Vagina (tissue), 2 donors: ENCODE measurements at regions not wholly inside any gene's neighbourhood (a gene's known extent, or its start where the extent isn't known, plus 50 kb on each side); places are given as distances from the start of the nearest gene placed in this dataset.

ENCODE experiments used
- POLR2A ChIP-seq, 2 donors: fragments of 450-650 bp; IDR thresholded peaks; one replicate each; pipeline ENCODE4 v1.6.1; 2017; ENCODE audit warnings: antibody characterized with exemption in 2 of 2, mild to moderate bottlenecking in 2 of 2, moderate library complexity in 2 of 2
- POLR2AphosphoS5 ChIP-seq, 2 donors: sonication (generic); formaldehyde crosslinking; IDR thresholded peaks; one replicate each; pipeline ENCODE4 v1.9.0; 2017; ENCODE audit warnings: antibody characterized with exemption in 2 of 2, mild to moderate bottlenecking in 2 of 2, low read depth in 1 of 2; ENCODE audit not compliant: insufficient read depth in 1 of 2
- TF ChIP-seq, protein P1 (sequence below), 3 experiments: fragments of 450-650 bp in 2 of 3; fragments of 200-600 bp in 1 of 3; sonication (generic) in 1 of 3; IDR thresholded peaks; one replicate each; pipeline ENCODE4 v1.5.1; 2017 to 2019; ENCODE audit warnings: antibody characterized with exemption in 3 of 3, mild to moderate bottlenecking in 2 of 3, moderate library complexity in 2 of 3

DNA sequence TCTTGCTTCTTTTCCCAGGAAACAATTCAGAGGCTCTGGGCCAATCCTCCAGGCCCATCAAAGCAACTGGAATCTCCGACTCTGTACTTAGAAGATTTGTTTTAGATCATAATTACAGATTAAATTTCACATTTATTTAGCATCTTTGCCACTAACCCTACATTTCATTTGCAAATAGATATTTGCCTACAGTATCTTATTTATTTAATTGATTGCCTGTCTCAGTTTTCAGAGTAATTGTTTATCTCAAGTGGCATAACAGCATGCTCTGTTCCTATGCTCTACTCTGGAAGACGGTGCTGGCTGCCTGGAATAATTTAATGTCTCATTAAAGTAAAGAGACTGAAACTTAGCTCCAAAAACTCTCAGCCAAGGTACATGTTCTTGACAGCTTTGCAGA lies 213.4 kb downstream of the HNMT start:
- TF ChIP-seq POLR2A (IDR thresholded peaks at IDR 0.05) = no peak
- TF ChIP-seq, protein P1, sequence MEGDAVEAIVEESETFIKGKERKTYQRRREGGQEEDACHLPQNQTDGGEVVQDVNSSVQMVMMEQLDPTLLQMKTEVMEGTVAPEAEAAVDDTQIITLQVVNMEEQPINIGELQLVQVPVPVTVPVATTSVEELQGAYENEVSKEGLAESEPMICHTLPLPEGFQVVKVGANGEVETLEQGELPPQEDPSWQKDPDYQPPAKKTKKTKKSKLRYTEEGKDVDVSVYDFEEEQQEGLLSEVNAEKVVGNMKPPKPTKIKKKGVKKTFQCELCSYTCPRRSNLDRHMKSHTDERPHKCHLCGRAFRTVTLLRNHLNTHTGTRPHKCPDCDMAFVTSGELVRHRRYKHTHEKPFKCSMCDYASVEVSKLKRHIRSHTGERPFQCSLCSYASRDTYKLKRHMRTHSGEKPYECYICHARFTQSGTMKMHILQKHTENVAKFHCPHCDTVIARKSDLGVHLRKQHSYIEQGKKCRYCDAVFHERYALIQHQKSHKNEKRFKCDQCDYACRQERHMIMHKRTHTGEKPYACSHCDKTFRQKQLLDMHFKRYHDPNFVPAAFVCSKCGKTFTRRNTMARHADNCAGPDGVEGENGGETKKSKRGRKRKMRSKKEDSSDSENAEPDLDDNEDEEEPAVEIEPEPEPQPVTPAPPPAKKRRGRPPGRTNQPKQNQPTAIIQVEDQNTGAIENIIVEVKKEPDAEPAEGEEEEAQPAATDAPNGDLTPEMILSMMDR (IDR thresholded peaks at IDR 0.05) = no peak
- no peak for TF ChIP-seq POLR2AphosphoS5 (IDR thresholded peaks at IDR 0.05; ENCODE audit: insufficient read depth in 1 of 2, low read depth in 1 of 2)
